ENCODE measurements at regions not wholly inside any gene's neighbourhood (a gene's known extent, or its start where the extent isn't known, plus 50 kb on each side); places are given as distances from the start of the nearest gene placed in this dataset.

- TF ChIP-seq, protein P1, sequence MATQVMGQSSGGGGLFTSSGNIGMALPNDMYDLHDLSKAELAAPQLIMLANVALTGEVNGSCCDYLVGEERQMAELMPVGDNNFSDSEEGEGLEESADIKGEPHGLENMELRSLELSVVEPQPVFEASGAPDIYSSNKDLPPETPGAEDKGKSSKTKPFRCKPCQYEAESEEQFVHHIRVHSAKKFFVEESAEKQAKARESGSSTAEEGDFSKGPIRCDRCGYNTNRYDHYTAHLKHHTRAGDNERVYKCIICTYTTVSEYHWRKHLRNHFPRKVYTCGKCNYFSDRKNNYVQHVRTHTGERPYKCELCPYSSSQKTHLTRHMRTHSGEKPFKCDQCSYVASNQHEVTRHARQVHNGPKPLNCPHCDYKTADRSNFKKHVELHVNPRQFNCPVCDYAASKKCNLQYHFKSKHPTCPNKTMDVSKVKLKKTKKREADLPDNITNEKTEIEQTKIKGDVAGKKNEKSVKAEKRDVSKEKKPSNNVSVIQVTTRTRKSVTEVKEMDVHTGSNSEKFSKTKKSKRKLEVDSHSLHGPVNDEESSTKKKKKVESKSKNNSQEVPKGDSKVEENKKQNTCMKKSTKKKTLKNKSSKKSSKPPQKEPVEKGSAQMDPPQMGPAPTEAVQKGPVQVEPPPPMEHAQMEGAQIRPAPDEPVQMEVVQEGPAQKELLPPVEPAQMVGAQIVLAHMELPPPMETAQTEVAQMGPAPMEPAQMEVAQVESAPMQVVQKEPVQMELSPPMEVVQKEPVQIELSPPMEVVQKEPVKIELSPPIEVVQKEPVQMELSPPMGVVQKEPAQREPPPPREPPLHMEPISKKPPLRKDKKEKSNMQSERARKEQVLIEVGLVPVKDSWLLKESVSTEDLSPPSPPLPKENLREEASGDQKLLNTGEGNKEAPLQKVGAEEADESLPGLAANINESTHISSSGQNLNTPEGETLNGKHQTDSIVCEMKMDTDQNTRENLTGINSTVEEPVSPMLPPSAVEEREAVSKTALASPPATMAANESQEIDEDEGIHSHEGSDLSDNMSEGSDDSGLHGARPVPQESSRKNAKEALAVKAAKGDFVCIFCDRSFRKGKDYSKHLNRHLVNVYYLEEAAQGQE (IDR thresholded peaks at IDR 0.05; ENCODE audit: borderline replicate concordance) = peak; percentile 4; the same call in 1 of the 2 replicates
- TF ChIP-seq, protein P1 (CRISPR knock-in tag; IDR thresholded peaks at IDR 0.05; ENCODE audit: low read depth) = no peak
- no peak for TF ChIP-seq TFE3 (CRISPR knock-in tag; IDR thresholded peaks at IDR 0.05)
Observed at GRCh38 chr1:117685936-117686806, 80.3 kb downstream of the TENT5C start (continued).
